GM19467 (cell line): ENCODE measurements at regions not wholly inside any gene's neighbourhood (a gene's known extent, or its start where the extent isn't known, plus 50 kb on each side); places are given as distances from the start of the nearest gene placed in this dataset.
A peak's percentile ranks its signal among the peaks of the same experiment; 100 is the strongest.
"Not testable (repeated sequence)": the region's sequence is repeated elsewhere in the genome, so short reads cannot be mapped to it uniquely, and the experiment has no call there.

Source experiments
- ATAC-seq: cut with Tn5 transposase; IDR thresholded peaks from one replicate; pipeline ENCODE4 v1.9.1; 2021; ENCODE audit warnings: mild to moderate bottlenecking, moderate library complexity; ENCODE audit not compliant: unreplicated experiment

DNA sequence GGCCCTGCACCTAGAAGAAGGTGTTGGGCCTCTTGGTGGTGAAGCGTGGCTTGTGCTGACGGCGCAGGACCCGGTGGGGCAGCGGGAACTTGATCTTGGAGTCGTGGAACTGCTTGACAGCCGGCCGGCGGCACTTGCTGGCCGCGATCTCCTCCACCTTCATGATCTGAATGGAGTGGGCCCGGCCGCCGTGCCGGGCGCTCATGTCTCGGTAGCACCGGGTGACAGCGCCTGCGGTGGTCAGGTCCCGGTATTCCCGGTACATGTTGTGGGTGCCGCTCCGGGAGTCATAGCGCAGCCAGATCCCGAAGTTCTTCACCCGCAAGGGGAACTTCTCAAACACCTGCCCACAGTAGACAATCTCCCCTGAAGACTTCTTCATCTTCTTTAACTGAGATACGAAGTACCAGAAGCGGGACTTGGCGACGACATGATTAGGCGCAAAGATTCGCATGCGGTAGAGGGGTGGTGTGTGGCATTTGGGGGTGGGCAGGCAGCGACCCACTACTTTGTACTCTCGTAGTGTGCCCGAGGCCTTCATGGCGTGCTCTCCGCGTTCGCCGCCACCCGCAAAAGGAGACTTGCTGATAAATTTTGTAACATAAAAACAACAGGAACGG, 92.1 kb upstream of the MSH6 start:
- ATAC-seq = not testable (repeated sequence)

DNA sequence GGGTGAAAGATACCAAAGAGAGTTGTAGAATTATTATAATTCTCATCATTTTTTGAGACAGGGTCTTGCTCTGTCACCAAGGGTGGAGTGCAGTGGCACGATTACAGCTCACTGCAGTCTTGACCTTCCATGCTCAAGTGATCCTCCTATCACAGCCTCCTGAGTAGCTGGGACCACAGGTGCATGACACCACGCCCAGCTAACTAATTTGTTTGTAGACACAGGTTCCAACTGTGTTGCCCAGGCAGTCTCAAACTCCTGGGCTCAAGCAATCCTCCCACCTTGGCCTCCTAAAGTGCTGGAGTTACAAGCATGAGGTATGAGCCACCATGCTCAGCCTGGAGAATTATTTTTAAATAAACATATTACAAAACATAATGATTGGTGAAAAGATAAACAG, 92.8 kb upstream of the MSH6 start:
- ATAC-seq = no peak

DNA sequence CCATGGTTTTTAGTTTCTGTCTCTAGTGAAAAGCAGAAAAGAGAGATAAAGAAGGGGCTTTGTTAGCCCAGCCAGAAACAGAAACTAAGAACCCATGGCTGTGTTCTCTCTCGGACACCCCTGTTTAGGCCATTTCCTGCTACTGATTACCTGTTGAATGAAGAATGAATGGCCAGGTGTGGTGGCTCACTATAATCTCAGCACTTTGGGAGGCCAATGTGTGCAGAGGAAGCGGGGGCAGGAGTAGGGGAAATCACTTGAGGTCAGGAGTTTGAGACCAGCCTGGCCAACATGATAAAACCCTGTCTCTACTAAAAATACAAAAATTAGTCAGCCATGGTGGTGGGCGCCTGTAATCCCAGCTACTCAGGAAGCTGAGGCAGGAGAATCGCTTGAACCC, 93.8 kb upstream of the MSH6 start:
- ATAC-seq = not testable (repeated sequence)

DNA sequence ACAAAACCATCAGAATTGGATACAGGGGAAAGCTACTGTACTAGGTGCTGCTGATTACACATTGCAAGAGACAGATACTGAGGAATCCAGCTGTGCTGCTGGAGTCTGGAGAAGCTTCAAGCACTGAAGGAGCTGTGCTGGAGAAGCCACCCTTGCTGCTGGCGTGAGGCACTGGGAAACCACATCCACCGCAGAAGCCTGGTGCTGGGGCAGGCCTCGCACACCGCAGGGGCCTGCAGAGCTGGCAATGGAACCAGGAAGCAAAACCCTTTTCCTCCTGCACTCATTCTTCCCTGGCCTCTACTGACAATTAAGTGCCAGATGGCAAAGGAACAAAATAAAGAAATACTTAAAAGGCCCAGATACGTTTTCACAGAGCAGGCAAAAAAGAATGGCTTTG, 94.4 kb upstream of the MSH6 start:
- ATAC-seq = no peak

DNA sequence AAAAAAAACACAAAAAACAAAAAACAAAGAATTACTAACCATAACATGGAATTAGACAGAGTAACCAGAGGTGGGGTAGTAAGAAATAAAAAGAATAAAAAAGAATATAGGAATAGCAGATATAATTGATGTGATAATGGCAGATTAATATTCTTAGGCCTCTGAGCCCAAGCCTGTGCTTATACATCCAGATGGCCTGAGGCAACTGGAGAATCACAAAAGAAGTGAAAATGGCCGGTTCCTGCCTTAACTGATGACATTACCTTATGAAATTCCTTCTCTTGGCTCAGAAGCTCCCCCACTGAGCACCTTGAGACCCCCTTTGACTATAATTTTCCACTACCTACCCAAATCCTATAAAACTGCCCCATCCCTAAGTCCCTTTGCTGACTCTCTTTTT, 95.1 kb upstream of the MSH6 start:
- no peak for ATAC-seq

DNA sequence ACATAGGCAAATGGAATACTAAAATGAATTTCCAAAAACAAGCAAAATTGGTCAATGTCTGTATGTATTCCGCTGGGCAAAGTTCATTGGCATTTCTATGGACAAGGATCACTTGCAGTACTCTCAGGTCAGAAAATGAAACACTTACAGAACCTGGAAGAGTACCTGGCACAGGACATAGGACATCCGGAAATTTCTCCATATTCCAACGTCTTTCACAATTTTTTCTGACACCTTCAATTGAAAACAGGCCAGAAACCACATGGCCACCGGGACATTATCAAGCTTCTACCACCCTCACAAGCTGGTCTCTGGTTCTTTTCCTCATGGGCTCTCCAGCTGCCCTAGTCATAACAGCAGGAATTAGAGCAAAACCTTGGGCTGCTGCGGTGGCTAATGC, 96.9 kb upstream of the MSH6 start:
- ATAC-seq = no peak

DNA sequence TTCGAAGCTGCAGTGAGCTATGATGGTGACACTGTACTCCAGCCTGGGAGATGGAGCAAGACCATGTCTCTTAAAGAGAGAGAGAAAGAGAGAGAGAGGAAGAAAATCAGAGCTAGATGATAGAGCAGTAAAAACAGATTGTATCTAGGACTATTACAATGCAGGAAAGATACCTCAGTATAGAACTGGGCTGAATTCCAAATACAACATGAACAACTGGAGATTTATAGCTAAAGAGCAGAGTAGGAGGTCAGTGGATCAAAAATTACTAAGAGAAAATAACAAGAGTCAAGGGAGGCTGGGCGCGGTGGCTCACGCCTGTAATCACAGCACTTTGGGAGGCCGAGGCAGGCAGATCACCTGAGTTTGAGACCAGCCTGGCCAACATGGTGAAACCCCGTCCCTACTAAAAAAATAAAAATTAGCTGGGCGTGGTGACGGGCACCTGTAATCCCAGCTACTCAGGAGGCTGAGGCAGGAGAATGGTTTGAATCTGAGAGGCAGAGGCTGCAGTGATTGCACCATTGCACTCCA, 100.7 kb upstream of the MSH6 start:
- ATAC-seq = no peak

DNA sequence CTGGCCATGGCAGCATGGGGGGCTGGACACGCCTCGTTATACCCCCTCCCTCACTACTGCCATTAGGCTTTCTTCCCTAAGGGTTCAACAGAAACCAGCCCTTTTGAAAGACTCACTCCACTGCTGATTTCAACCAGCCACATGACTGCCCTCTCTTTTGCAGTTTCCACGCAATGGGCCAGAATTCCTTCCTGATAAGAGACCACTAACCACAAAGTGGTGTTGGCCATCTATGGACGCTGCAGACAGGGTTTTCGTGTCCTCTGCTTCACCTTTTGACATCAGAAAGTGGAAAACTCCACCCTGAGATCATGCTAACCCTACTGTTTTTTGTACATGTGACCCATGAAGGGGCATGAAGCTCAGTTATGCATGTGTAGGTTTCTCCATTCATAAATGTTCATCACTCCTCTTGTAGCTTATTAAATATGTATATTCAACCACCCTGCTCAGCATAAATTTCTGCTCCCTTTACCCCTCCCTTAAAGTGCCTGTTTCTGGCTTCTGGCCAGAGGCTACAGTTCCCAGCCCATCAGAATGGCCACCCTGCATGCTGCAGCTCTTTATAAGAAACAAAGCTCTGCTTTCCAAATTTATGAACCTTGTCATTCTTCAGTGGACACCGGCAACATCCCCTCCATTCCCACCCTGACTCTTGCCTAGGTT, 105.6 kb upstream of the KCNK12 start:
- ATAC-seq = no peak

DNA sequence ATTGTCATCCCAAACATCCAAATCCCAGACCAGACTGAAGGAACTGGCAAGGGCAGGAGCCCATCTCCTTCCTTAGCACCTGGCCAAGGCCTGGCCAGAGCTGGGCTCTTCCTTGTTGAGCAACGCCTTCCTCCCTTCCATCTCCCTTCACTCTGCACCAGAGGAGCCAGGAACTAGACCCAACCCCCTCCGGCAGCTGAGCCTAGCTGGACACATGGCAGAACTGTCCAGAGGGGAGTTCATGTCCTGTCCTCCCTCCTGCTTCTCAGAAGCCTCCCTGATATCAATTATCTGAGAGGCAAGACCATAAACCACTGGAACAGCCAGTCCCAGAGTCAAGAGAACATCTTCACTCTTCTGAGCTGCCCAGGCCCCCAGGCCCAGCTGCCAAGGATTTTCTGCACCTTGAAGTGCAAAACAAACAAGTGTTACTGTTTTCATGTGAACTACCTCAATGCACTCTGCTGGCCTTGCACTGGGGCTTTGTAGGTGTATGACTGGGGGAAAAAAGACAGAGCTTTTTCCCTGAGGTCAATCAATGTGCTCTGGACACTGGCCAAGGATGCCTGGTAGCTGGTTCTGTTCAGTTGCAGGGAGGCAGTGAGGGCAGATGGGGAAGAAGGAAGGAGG, 104.5 kb upstream of the KCNK12 start:
- no peak for ATAC-seq

DNA sequence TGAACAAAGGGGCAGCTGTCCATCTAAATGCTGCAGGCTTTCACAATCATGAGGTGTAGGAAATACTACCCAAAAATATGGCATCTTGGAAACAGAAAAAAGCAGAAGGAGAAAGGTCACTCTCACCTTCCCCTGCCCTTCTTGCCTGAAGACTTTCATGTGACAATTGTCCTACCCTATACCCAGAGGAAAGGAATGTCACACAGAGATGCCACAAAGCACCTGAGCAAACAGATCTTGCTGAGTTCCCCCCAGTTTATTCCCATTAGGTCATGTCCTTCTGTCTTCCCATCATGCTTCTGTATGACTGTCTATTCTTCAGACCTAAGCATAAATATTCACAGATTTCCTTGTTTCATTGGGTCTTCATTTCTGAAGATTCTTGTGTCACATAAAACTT, 95.5 kb upstream of the KCNK12 start:
- ATAC-seq = no peak

DNA sequence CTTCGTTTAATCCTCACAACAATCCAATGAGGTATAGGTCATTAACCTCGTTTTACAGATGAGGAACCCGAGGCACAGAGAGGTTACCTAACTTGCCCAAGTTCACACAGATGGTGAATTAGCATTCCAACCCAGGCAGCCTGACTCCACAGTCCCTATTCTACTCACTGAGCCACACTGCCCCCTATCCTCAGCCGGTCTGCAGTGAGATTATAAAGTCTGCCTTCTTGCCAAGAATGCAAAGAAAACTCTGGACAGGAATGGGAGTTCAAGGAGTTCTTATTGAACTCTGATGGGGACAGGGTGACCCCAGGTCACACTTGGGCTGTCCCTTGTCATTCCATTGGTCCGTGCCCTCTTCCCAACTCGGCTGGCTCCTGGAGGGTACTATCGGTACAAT, 94.0 kb upstream of the KCNK12 start:
- no peak for ATAC-seq

DNA sequence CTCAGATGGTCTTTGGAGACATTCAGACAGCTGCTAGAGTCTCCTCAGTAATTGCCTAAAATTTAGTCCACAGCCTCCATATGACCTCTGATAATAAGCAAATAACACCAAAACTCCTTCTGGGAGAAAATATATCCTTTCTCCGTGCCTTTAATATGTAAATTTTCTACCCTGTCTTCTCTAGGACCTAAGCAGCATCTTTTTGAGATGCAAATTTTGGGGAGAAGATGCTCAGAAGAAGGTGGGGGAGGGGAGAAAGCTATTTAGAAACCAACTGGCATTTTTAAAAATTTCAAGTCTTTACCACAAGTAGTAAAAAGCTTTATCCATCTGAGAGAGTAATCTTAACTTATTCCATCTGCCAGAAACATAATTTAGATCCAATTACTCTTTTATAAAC, 91.8 kb upstream of the KCNK12 start:
- ATAC-seq = no peak

DNA sequence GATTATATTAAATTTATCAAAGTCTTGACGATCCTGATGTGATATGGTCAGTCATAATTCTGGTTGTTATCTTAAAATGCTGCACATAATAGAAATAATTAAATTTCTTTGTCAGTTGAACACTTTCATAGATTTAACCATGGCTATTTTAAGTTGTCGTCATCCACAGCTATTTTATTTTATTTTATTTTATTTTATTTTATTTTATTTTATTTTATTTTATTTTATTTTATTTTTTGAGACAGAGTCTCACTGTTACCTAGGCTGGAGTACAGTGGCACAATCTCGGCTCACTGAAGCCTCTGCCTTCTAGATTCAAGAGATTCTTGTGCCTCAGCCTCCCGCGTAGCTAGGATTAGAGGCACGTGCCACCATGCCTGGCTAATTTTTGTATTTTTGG, 90.5 kb upstream of the KCNK12 start:
- ATAC-seq = no peak

DNA sequence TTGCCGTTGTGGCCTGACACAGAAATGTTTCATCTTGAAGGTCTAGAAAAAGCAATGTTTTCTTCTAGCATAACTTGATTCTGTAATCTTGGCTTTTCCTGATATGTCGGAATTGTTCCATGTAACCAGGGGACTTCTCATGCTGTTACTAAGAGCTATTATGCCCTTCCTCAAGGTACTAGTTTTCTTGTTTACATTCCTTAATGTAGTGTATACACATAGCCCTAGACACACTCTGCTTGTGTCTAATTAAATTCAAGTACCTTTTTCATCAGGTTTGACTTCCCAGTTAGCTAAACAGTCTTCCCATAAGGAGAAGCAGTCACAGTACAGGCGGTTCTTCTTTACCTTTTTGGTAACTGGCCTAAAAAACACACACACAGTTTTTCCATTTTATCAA, 89.4 kb upstream of the KCNK12 start:
- ATAC-seq = no peak

DNA sequence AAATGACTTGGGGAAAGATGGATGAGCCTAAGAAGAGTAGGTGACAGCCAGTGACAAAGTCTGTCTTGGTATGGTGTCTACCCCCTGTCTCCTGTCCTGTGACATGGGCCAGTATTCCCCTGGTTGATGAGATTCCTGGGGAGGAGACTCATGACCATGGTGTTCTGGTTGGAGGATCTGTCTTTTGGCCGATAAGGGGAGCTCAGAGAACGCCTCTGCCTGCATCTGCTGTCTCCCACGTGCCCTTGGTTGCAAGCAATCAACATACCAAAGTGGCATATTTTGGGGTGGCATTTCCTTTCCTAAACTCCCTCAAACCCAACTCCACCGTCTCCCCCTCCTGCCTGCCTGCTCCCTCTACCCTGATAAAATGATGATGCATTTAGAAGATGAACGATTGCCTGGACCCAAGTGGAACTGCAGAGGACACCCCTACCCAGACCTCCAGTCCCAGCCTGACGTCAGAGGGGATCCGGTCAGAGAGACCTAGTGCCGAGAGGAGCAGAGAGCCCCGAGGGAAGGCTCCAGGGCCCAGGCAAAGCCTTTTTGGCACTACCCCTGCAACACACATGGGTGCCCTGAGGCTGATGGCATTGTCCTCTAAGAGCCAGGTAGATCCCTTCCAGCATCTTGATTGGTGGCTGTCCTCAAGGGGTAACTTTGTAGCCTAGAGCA, 88.0 kb upstream of the KCNK12 start:
- ATAC-seq = no peak

DNA sequence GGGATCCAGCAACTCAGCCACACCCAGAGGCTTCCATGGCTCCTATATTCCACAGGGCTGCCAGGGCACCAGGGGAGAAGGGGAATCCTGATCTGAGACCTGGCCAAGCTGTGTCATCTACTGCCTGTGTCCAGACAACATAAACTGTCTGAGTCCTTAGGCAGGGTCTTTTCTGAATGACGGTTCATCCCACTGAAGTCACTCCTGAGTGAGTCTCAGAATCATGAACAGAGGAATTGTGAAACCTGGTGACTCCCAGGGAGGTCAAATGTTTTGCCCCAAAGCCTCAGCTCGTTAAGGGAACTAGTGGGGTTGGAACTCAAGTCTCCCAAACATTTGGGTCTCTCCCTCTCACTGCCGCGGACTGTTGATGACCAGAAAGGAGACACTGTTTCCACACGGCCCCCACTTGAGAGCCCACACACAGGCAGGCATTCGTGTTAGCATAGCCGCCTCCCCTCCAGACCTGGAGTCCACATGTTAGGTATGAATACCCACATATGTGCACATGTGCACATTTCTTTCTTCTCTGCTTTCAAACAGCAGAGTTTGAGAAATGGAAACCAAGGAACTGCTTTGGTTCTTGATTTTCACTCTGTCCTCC, 87.2 kb upstream of the KCNK12 start:
- no peak for ATAC-seq

DNA sequence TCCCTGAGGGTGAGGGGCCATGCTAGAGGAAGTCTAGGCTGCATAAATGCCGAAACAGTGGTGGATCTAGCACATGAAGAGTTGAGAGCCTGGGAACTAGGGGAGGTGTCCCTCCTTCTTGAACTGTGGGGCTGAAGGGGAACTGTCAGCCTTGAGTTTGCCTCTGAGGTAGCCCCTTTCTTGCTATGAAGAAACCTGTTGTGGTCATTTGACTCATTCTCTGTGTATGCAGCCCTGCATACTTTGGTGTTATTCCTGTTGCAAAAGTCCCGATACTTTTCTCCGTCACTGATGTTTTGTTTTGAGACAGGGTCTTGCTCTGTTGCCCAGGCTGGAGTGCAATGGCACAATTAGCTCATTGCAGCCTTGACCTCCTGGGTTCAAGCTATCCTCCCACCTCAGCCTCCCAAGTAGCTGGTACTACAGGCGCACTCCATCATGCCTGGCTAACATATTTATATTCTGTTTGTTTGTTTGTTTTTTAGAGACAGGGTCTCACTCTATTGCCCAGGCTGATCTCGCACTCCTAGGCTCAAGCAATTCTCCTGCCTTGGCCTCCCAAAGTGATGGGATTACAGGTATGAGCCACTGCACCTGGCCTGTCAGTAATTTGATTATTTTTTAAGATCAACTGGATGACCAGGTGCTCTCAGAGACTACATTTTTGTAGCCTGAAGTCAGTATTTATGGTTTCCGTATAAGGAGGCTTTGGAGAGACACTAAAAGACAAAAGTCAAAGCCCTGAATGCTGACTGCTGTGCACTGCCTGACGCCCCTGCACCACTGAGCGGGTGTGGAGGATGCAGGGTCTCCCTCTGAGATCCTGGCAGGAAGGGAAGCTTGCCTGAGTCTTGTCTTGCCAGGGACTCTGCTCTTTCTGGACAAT, 86.2 kb upstream of the KCNK12 start:
- no peak for ATAC-seq

DNA sequence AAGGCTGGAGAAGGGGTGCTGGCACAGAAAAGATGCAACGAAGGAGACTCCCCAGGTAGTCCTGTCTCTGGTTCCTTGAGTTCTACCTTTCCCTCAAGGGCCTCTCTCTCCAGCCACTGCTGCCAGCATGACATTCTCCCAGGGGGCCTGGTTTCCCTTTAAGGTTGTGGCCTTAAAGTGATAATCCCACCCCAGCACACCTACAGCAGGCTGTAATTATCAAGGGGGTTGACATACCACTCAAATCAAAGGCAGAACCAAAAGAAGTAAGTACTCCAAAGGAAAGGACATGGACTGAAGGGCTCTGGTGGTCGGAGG, 84.7 kb upstream of the KCNK12 start:
- peak; percentile 2 for ATAC-seq

DNA sequence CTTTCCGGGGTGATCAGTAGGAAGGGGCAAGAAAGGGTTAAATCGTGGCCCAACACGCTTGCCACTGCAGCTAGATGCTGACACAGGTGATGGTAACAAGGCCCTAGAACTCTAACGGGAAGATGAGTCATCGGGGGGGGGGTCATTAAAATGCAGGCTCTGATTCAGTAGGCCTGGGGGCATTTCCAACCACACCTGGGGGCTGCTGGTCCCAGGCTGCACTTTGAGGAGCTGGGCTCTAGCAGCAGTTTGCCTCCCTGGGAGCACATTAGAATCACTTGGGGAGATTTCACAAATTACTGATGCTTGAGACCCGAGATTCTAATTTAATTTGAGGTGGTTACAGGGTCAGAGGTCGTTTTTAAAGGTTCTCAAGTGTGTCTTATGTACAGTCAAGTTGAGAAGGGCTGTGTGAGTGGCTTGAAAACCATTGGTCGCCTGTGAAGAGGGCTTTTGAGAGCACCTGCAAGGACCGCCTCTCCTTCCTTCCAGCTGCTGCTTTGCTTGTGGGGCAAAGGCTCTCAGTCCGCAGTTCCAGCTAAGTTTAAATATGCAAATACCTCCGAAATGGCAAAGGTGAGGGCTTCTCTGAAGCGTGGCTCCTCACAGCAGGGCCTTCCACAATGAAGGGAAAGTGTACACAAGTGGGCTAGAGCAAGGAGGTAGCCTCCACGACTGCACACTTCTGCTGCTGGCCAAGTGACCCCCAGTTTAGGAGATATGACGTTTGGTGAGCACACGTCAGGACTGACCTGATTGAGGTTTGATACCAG, 84.2 kb upstream of the KCNK12 start:
- peak; percentile 78 for ATAC-seq
